GM12878 (cell line): ENCODE measurements at regions not wholly inside any gene's neighbourhood (a gene's known extent, or its start where the extent isn't known, plus 50 kb on each side); places are given as distances from the start of the nearest gene placed in this dataset.

Experiments used
- ATAC-seq: fragments of 200-7000 bp; cut with Tn5 transposase; 3 replicates; pipeline ENCODE4 v1.9.1; 2020; ENCODE audit warnings: mild to moderate bottlenecking, moderate library complexity
- BruUV-seq: library from RNA; stranded (reverse); fragments of 400-500 nt; replicated peaks from 2 replicates; lab custom pipeline; 2021; lab: Mats Ljungman, UMichigan
- CTCF ChIA-PET: fragments of 300-600 bp; sonication (Branson Sonifier 250); formaldehyde crosslinking; extraction: SDS; loops from one replicate; lab custom pipeline; 2021; ENCODE audit warnings: inconsistent platforms; lab: Yijun Ruan, JAX
- POLR2A ChIA-PET: fragments of 350-600 bp; formaldehyde crosslinking; extraction: SDS; loops from one replicate; lab custom pipeline; 2021; ENCODE audit warnings: inconsistent platforms; lab: Charles Lee
- RAD21 ChIA-PET: fragments of 300-600 bp; sonication (Branson Sonifier 250); formaldehyde crosslinking; loops from one replicate; lab custom pipeline; 2023; ENCODE audit warnings: antibody characterized with exemption; ENCODE audit not compliant: unreplicated experiment; lab: Charles Lee
- SMC1A ChIA-PET: fragments of 300-600 bp; sonication (Branson Sonifier 250); formaldehyde crosslinking; loops from one replicate; lab custom pipeline; 2023; ENCODE audit not compliant: unreplicated experiment, uncharacterized antibody; lab: Charles Lee
- DNase-seq: peaks from one replicate; pipeline ENCODE4 v3.0.0-alpha.2; 2011; ENCODE audit warnings: low read depth, low spot score
- FAIRE-seq: peaks from 3 replicates; lab custom pipeline; 2011; peaks lifted over from hg19 to GRCh38; lab: Jason Lieb, UNC
- H2AFZ ChIP-seq: 2 replicates; pipeline ENCODE4 v1.6.0; 2011; ENCODE audit warnings: low read depth, low read length, control low read depth; ENCODE audit not compliant: control insufficient read depth
- H3K27ac ChIP-seq: 2 replicates; pipeline ENCODE4 v1.5.1; 2011; ENCODE audit warnings: control low read depth; ENCODE audit not compliant: control insufficient read depth, insufficient read depth
- H3K27me3 ChIP-seq, 2 experiments: replicated peaks in 1 of 2; 2 replicates each; pipeline versions ENCODE4 v1.6.0 to v1.6.1; 2011; ENCODE audit warnings: low read length in 1 of 2; ENCODE audit not compliant: control insufficient read depth in 2 of 2, insufficient read depth in 2 of 2
- H3K36me3 ChIP-seq, 2 experiments: 2 replicates each; pipeline ENCODE4 v1.5.1; 2011; ENCODE audit warnings: low read length in 1 of 2; ENCODE audit not compliant: control insufficient read depth in 2 of 2, insufficient read depth in 2 of 2
- H3K4me1 ChIP-seq: 2 replicates; pipeline ENCODE4 v1.6.1; 2011; ENCODE audit warnings: mild to moderate bottlenecking, low read length, moderate library complexity, mixed read lengths; ENCODE audit not compliant: control insufficient read depth, insufficient read depth
- H3K4me2 ChIP-seq: 2 replicates; pipeline ENCODE4 v1.6.0; 2011; ENCODE audit warnings: control low read depth; ENCODE audit not compliant: control insufficient read depth, insufficient read depth
- H3K4me3 ChIP-seq: fragments of 200-600 bp; sonication (generic); 2 replicates; pipeline ENCODE4 v1.5.1; 2016
- H3K79me2 ChIP-seq: 2 replicates; pipeline ENCODE4 v1.6.0; 2011; ENCODE audit warnings: low read length; ENCODE audit not compliant: control insufficient read depth, insufficient read depth
- H3K9ac ChIP-seq: 2 replicates; pipeline ENCODE4 v1.8.0; 2011; ENCODE audit warnings: low read length, control low read depth, mixed read lengths; ENCODE audit not compliant: control insufficient read depth, insufficient read depth
- H3K9me3 ChIP-seq: replicated peaks from 3 replicates; pipeline ENCODE4 v1.5.1; 2011; ENCODE audit warnings: mild to moderate bottlenecking, low read length; ENCODE audit not compliant: control insufficient read depth, insufficient read depth
- H4K20me1 ChIP-seq: 2 replicates; pipeline ENCODE4 v1.6.0; 2011; ENCODE audit not compliant: control insufficient read depth, insufficient read depth
- HCFC1 ChIP-seq: fragments of 150-350 bp; IDR thresholded peaks from 2 replicates; pipeline ENCODE4 v1.6.1; 2014; ENCODE audit warnings: low read length
- MTA2 ChIP-seq: fragments of 450-650 bp; IDR thresholded peaks from 2 replicates; pipeline ENCODE4 v1.6.1; 2016; ENCODE audit warnings: low read depth, mild to moderate bottlenecking, moderate library complexity
- NR2F1 ChIP-seq: fragments of 450-650 bp; conservative IDR thresholded peaks from 2 replicates; pipeline ENCODE4 v1.6.1; 2017; ENCODE audit warnings: mild to moderate bottlenecking
- RAD51 ChIP-seq: fragments of 450-650 bp; IDR thresholded peaks from 2 replicates; pipeline ENCODE4 v1.6.1; 2016; ENCODE audit warnings: moderate library complexity, mild to moderate bottlenecking, inconsistent platforms
- SP1 ChIP-seq: IDR thresholded peaks from one replicate; pipeline ENCODE4 v1.6.1; 2011; ENCODE audit warnings: low read depth, low read length
- SREBF2 ChIP-seq: IDR thresholded peaks from 2 replicates; pipeline ENCODE4 v1.6.1; 2012; ENCODE audit warnings: mild to moderate bottlenecking, low read length
- TBL1XR1 ChIP-seq: IDR thresholded peaks from 2 replicates; pipeline ENCODE4 v1.6.1; 2012; ENCODE audit warnings: low read depth, low read length, improper control_type of control experiment
- ZBED1 ChIP-seq: IDR thresholded peaks from 2 replicates; pipeline ENCODE4 v1.6.1; 2016; ENCODE audit warnings: borderline replicate concordance
- ZNF384 ChIP-seq: IDR thresholded peaks from 2 replicates; pipeline ENCODE4 v1.6.1; 2012; ENCODE audit warnings: low read depth, mild to moderate bottlenecking, low read length, improper control_type of control experiment, borderline replicate concordance
- ZZZ3 ChIP-seq: IDR thresholded peaks from 2 replicates; pipeline ENCODE4 v1.6.1; 2011; ENCODE audit warnings: low read depth; ENCODE audit not compliant: control insufficient read depth, insufficient read length
- WGBS: methylation state at CpG from one replicate; pipeline ENCODE4 v1.1.6; 2016; ENCODE audit warnings: low lambda C conversion rate; ENCODE audit not compliant: insufficient replicate concordance, insufficient coverage; ENCODE audit errors: missing lambda C conversion rate; 5-methylcytosine and 5-hydroxymethylcytosine counted together
- in situ Hi-C: fragments of 300-500 bp; cut with MboI; formaldehyde crosslinking; loops from 9 replicates; pipeline ENCODE4 v1.14.3; 2018; ENCODE audit warnings: mixed read lengths
- intact Hi-C: fragments of 100-400 bp; cut with micrococcal nuclease; formaldehyde crosslinking; loops from one replicate; pipeline ENCODE4 v1.14.2; 2022; ENCODE audit not compliant: unreplicated experiment
- TF ChIP-seq, protein P1 (sequence below): IDR thresholded peaks from 2 replicates; pipeline ENCODE4 v1.6.1; 2012; ENCODE audit warnings: low read depth, low read length, improper control_type of control experiment
- TF ChIP-seq, protein P2 (sequence below): fragments of 450-650 bp; conservative IDR thresholded peaks from 2 replicates; pipeline ENCODE4 v1.6.1; 2017; ENCODE audit warnings: mild to moderate bottlenecking, moderate library complexity
- TF ChIP-seq, protein P3 (sequence below): fragments of 450-650 bp; IDR thresholded peaks from 2 replicates; pipeline ENCODE4 v1.6.1; 2018; ENCODE audit warnings: borderline replicate concordance, mild to moderate bottlenecking; ENCODE audit not compliant: partially characterized antibody

DNA sequence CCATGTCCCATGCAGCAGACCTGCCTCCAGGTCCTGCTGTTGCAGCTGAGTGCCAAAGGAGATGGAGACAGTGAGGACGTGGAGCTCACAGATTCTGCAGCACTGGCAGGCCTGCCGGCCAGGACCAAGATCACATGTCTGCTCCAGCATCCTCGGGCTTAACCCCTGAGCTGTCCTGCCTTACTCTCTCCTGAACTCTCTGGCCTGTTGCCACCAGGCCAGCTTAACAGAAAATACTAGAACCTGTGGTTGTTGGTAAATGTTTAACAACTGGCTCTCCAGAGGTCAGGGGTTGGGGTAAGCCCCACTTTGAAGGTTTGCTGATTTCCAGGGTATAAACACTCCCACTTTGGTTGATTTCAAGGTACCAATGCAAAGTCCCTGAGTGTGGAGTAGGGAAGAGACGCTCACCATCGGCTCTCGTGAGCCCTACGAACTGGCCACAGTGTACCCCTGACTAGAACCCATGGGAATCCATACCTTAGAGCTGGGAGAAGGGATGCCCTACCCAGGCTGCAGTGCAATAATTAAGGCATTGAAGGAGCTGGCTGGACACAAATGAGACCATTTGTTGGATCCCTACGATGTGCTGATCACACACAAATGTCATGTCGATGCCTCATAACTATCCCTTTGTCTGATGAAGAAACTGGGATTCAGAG is 147.9 kb downstream of the OR4M2 start:
- H3K9me3 ChIP-seq: no peaks in the 10 kb centered on the region
- WGBS: 18% methylated on average over 9 of the region's 9 CpGs
- POLR2A ChIA-PET: no interaction called here
- in situ Hi-C loops (no loop called here), intact Hi-C loops (no loop called here)
- H3K27me3 ChIP-seq: no peaks in the 10 kb centered on the region; a peak in 1 of 4 replicates
- no peaks in the 10 kb centered on the region for H4K20me1 ChIP-seq
- H3K4me1 ChIP-seq: no peaks in the 10 kb centered on the region
- CTCF ChIA-PET: no interaction called here
- no peak overlapping the region for H3K4me2 ChIP-seq
- no peak overlapping the region for H3K27ac ChIP-seq
- RAD21 ChIA-PET: no interaction called here
- SMC1A ChIA-PET: no interaction called here
- TF ChIP-seq, protein P1, sequence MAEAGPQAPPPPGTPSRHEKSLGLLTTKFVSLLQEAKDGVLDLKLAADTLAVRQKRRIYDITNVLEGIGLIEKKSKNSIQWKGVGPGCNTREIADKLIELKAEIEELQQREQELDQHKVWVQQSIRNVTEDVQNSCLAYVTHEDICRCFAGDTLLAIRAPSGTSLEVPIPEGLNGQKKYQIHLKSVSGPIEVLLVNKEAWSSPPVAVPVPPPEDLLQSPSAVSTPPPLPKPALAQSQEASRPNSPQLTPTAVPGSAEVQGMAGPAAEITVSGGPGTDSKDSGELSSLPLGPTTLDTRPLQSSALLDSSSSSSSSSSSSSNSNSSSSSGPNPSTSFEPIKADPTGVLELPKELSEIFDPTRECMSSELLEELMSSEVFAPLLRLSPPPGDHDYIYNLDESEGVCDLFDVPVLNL: no peak
- TF ChIP-seq RAD51 (no peak), NR2F1 (no peak), HCFC1 (no peak), TBL1XR1 (no peak), MTA2 (no peak), SP1 (no peak), ZNF384 (no peak), ZZZ3 (no peak), SREBF2 (no peak), ZBED1 (no peak)
- TF ChIP-seq, protein P2, sequence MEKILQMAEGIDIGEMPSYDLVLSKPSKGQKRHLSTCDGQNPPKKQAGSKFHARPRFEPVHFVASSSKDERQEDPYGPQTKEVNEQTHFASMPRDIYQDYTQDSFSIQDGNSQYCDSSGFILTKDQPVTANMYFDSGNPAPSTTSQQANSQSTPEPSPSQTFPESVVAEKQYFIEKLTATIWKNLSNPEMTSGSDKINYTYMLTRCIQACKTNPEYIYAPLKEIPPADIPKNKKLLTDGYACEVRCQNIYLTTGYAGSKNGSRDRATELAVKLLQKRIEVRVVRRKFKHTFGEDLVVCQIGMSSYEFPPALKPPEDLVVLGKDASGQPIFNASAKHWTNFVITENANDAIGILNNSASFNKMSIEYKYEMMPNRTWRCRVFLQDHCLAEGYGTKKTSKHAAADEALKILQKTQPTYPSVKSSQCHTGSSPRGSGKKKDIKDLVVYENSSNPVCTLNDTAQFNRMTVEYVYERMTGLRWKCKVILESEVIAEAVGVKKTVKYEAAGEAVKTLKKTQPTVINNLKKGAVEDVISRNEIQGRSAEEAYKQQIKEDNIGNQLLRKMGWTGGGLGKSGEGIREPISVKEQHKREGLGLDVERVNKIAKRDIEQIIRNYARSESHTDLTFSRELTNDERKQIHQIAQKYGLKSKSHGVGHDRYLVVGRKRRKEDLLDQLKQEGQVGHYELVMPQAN: no peak
- TF ChIP-seq, protein P3, sequence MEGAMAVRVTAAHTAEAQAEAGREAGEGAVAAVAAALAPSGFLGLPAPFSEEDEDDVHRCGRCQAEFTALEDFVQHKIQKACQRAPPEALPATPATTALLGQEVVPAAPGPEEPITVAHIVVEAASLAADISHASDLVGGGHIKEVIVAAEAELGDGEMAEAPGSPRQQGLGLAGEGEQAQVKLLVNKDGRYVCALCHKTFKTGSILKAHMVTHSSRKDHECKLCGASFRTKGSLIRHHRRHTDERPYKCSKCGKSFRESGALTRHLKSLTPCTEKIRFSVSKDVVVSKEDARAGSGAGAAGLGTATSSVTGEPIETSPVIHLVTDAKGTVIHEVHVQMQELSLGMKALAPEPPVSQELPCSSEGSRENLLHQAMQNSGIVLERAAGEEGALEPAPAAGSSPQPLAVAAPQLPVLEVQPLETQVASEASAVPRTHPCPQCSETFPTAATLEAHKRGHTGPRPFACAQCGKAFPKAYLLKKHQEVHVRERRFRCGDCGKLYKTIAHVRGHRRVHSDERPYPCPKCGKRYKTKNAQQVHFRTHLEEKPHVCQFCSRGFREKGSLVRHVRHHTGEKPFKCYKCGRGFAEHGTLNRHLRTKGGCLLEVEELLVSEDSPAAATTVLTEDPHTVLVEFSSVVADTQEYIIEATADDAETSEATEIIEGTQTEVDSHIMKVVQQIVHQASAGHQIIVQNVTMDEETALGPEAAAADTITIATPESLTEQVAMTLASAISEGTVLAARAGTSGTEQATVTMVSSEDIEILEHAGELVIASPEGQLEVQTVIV: no peak
- no peaks in the 10 kb centered on the region for H3K36me3 ChIP-seq
- no peaks in the 10 kb centered on the region for H3K79me2 ChIP-seq
- DNase-seq: no peak
- H3K9ac ChIP-seq: no peak overlapping the region
- BruUV-seq: no TSS peak
- no peak overlapping the region for H2AFZ ChIP-seq
- no peak for FAIRE-seq
- no peak overlapping the region for H3K4me3 ChIP-seq
- no peak for ATAC-seq
